ENCODE measurements at regions not wholly inside any gene's neighbourhood (a gene's known extent, or its start where the extent isn't known, plus 50 kb on each side); places are given as distances from the start of the nearest gene placed in this dataset.

DNA sequence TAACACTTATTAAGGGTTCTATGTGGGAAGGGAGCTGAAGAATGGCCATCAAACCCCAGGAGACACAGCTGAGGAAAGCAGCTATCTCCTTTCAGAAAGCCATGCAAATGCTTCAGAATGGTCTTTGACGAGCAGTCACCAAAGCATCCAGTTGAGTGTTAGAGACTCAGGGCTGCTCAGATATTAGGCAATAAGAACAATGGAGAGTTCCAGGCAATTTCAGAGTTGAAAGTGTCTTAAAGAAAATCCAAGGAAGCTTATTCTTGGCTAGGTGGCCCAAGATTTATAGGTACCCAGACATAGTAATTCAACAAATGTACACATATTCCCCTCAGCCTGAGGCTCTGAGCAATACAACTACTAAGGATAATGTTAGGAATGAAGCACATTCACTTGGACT, 180.1 kb upstream of the SOX4 start:
- H3K4me2 ChIP-seq (ENCODE audit: low read length), result no peak overlapping the region
- no peak overlapping the region for H2AFZ ChIP-seq (ENCODE audit: low read depth, low read length)
- H3K36me3 ChIP-seq (ENCODE audit: insufficient read depth, low read length), result no peaks in the 10 kb centered on the region
- H3K79me2 ChIP-seq (replicated peaks; ENCODE audit: insufficient read depth, low read length), result no peaks in the 10 kb centered on the region
- H3K9me2 ChIP-seq (ENCODE audit: insufficient read depth, low read length), result no peaks in the 10 kb centered on the region
- no peak overlapping the region for H3K27ac ChIP-seq (ENCODE audit: low read length)
- H3K9me3 ChIP-seq (ENCODE audit: low read length), result no peaks in the 10 kb centered on the region
- H3K4me3 ChIP-seq (ENCODE audit: low read length), result no peak overlapping the region
- H3K27me3 ChIP-seq (ENCODE audit: insufficient read depth, low read depth, low read length), result no peaks in the 10 kb centered on the region
- no peaks in the 10 kb centered on the region for H3F3A ChIP-seq (ENCODE audit: insufficient read depth, low read length, poor library complexity, severe bottlenecking)
- no peaks in the 10 kb centered on the region for H4K20me1 ChIP-seq (ENCODE audit: insufficient read depth)
- TF ChIP-seq TAF1 (IDR thresholded peaks at IDR 0.05; ENCODE audit: low read depth) (no peak), EZH2 (IDR thresholded peaks at IDR 0.05; ENCODE audit: borderline replicate concordance, insufficient read depth, low read length, poor library complexity, severe bottlenecking) (no peak), EP300 (conservative IDR thresholded peaks at IDR 0.05; ENCODE audit: poor library complexity, severe bottlenecking) (no peak)
- TF ChIP-seq, protein P1, sequence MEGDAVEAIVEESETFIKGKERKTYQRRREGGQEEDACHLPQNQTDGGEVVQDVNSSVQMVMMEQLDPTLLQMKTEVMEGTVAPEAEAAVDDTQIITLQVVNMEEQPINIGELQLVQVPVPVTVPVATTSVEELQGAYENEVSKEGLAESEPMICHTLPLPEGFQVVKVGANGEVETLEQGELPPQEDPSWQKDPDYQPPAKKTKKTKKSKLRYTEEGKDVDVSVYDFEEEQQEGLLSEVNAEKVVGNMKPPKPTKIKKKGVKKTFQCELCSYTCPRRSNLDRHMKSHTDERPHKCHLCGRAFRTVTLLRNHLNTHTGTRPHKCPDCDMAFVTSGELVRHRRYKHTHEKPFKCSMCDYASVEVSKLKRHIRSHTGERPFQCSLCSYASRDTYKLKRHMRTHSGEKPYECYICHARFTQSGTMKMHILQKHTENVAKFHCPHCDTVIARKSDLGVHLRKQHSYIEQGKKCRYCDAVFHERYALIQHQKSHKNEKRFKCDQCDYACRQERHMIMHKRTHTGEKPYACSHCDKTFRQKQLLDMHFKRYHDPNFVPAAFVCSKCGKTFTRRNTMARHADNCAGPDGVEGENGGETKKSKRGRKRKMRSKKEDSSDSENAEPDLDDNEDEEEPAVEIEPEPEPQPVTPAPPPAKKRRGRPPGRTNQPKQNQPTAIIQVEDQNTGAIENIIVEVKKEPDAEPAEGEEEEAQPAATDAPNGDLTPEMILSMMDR (IDR thresholded peaks at IDR 0.05; ENCODE audit: poor library complexity, severe bottlenecking), result no peak
- H3K9ac ChIP-seq (ENCODE audit: low read length), result no peak overlapping the region

DNA sequence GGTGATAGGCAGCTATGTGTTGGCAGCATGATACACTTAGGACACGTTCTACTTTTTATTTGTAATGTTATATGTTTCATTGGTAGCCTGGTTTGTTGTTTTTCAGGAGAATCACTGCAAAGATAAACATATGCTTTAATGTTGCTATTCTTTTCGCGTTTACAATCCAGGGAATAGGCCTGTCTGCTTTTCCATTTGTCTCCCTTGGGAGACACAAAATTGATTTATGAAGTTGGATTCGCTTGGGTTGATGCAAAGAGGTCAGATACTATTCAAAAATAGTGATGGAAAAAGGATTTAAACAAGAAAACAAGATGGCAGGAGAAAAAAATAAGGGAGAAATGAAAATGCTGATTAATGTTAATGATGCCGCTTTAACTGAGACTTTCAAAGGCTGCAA, 179.5 kb upstream of the SOX4 start:
- no peaks in the 10 kb centered on the region for H4K20me1 ChIP-seq (ENCODE audit: insufficient read depth)
- no peak overlapping the region for H3K4me3 ChIP-seq (ENCODE audit: low read length)
- H3K9me3 ChIP-seq (ENCODE audit: low read length), result no peaks in the 10 kb centered on the region
- H3K9ac ChIP-seq (ENCODE audit: low read length), result no peak overlapping the region
- no peak overlapping the region for H3K27ac ChIP-seq (ENCODE audit: low read length)
- no peaks in the 10 kb centered on the region for H3K9me2 ChIP-seq (ENCODE audit: insufficient read depth, low read length)
- no peak for TF ChIP-seq EZH2 (IDR thresholded peaks at IDR 0.05; ENCODE audit: borderline replicate concordance, insufficient read depth, low read length, poor library complexity, severe bottlenecking)
- no peaks in the 10 kb centered on the region for H3K36me3 ChIP-seq (ENCODE audit: insufficient read depth, low read length)
- H2AFZ ChIP-seq (ENCODE audit: low read depth, low read length), result no peak overlapping the region
- no peaks in the 10 kb centered on the region for H3K79me2 ChIP-seq (replicated peaks; ENCODE audit: insufficient read depth, low read length)
- no peaks in the 10 kb centered on the region for H3F3A ChIP-seq (ENCODE audit: insufficient read depth, low read length, poor library complexity, severe bottlenecking)
- no peaks in the 10 kb centered on the region for H3K27me3 ChIP-seq (ENCODE audit: insufficient read depth, low read depth, low read length)
- H3K4me2 ChIP-seq (ENCODE audit: low read length), result no peak overlapping the region

DNA sequence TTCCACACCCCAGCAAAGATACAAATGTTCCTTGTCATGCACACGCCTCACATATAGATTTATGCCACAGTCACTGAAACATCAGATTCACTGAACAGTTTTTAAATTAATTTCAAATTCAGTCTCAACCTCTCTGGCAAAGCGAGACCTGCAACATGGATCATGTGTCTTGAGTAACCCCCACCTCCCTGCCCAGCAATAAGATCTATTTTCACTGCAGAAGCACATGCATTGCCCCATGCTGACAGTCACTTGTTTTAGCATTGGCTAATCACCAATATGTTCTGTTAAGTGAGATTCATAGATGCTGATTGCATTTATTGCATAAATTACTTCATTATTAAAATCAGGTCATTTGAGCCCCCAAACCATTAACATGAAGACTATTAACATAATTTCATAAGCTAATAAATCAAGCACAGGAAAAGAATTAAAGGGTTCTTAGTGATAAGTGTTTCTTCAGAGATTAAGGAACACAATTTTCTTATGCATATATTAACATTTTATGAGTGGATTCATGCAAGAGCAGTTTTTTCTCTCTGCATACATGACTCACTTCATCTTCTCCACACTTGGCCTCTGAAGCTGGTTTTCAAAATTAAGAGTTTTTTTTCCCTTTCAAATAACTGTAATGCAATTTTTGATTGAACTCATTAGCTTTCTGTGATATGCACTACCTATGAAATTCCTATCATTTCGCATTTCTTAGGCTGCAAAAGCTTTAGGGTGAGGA, 173.2 kb upstream of the SOX4 start:
- Histone ChIP-seq H3K9ac (ENCODE audit: low read length) (no peak overlapping the region), H3K79me2 (replicated peaks; ENCODE audit: insufficient read depth, low read length) (no peaks in the 10 kb centered on the region), H3K9me3 (ENCODE audit: low read length) (no peaks in the 10 kb centered on the region), H3K4me3 (ENCODE audit: low read length) (no peak overlapping the region), H3K4me2 (ENCODE audit: low read length) (no peak overlapping the region), H3K36me3 (ENCODE audit: insufficient read depth, low read length) (no peaks in the 10 kb centered on the region), H4K20me1 (ENCODE audit: insufficient read depth) (no peaks in the 10 kb centered on the region), H3F3A (ENCODE audit: insufficient read depth, low read length, poor library complexity, severe bottlenecking) (no peaks in the 10 kb centered on the region), H3K27me3 (ENCODE audit: insufficient read depth, low read depth, low read length) (no peaks in the 10 kb centered on the region), H3K9me2 (ENCODE audit: insufficient read depth, low read length) (no peaks in the 10 kb centered on the region), H3K27ac (ENCODE audit: low read length) (no peak overlapping the region), H2AFZ (ENCODE audit: low read depth, low read length) (no peak overlapping the region)
- TF ChIP-seq TAF1 (IDR thresholded peaks at IDR 0.05; ENCODE audit: low read depth) (no peak), RAD21 (conservative IDR thresholded peaks at IDR 0.05) (no peak), MXI1 (conservative IDR thresholded peaks at IDR 0.05; ENCODE audit: poor library complexity, severe bottlenecking) (no peak), SMC3 (conservative IDR thresholded peaks at IDR 0.05; ENCODE audit: poor library complexity) (no peak), POLR2AphosphoS5 (IDR thresholded peaks at IDR 0.05) (no peak), EP300 (conservative IDR thresholded peaks at IDR 0.05; ENCODE audit: poor library complexity, severe bottlenecking) (no peak), EZH2 (IDR thresholded peaks at IDR 0.05; ENCODE audit: borderline replicate concordance, insufficient read depth, low read length, poor library complexity, severe bottlenecking) (no peak)
- TF ChIP-seq, protein P2, sequence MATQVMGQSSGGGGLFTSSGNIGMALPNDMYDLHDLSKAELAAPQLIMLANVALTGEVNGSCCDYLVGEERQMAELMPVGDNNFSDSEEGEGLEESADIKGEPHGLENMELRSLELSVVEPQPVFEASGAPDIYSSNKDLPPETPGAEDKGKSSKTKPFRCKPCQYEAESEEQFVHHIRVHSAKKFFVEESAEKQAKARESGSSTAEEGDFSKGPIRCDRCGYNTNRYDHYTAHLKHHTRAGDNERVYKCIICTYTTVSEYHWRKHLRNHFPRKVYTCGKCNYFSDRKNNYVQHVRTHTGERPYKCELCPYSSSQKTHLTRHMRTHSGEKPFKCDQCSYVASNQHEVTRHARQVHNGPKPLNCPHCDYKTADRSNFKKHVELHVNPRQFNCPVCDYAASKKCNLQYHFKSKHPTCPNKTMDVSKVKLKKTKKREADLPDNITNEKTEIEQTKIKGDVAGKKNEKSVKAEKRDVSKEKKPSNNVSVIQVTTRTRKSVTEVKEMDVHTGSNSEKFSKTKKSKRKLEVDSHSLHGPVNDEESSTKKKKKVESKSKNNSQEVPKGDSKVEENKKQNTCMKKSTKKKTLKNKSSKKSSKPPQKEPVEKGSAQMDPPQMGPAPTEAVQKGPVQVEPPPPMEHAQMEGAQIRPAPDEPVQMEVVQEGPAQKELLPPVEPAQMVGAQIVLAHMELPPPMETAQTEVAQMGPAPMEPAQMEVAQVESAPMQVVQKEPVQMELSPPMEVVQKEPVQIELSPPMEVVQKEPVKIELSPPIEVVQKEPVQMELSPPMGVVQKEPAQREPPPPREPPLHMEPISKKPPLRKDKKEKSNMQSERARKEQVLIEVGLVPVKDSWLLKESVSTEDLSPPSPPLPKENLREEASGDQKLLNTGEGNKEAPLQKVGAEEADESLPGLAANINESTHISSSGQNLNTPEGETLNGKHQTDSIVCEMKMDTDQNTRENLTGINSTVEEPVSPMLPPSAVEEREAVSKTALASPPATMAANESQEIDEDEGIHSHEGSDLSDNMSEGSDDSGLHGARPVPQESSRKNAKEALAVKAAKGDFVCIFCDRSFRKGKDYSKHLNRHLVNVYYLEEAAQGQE (IDR thresholded peaks at IDR 0.05; ENCODE audit: borderline replicate concordance), result no peak
- TF ChIP-seq, protein P1 (IDR thresholded peaks at IDR 0.05; ENCODE audit: poor library complexity, severe bottlenecking), result no peak
